ENCODE measurements at regions not wholly inside any gene's neighbourhood (a gene's known extent, or its start where the extent isn't known, plus 50 kb on each side); places are given as distances from the start of the nearest gene placed in this dataset.

GRCh38 chr16:11401161-11402050, 56.1 kb downstream of the RMI2 start:
- Histone ChIP-seq H3K9me3 (ENCODE audit: control insufficient read depth, low read length) (no peaks in the 10 kb centered on the region), H3K4me3 (ENCODE audit: insufficient read depth, low read depth, low read length, poor library complexity, severe bottlenecking) (no peak overlapping the region), H3K27me3 (replicated peaks; ENCODE audit: control insufficient read depth, insufficient read depth, low read length, poor library complexity, severe bottlenecking) (no peaks in the 10 kb centered on the region), H3K4me1 (ENCODE audit: control insufficient read depth, insufficient read depth, low read length, poor library complexity, severe bottlenecking) (no peaks in the 10 kb centered on the region), H3K36me3 (ENCODE audit: control insufficient read depth, insufficient read depth, low read length) (no peaks in the 10 kb centered on the region), H3K27ac (ENCODE audit: insufficient read depth, low read length, poor library complexity, severe bottlenecking) (no peak overlapping the region)
- no peak for DNase-seq

- Histone ChIP-seq H3K4me3 (ENCODE audit: insufficient read depth, low read depth, low read length, poor library complexity, severe bottlenecking) (no peak overlapping the region), H3K9me3 (ENCODE audit: control insufficient read depth, low read length) (no peaks in the 10 kb centered on the region), H3K4me1 (ENCODE audit: control insufficient read depth, insufficient read depth, low read length, poor library complexity, severe bottlenecking) (no peaks in the 10 kb centered on the region), H3K27me3 (replicated peaks; ENCODE audit: control insufficient read depth, insufficient read depth, low read length, poor library complexity, severe bottlenecking) (no peaks in the 10 kb centered on the region), H3K36me3 (ENCODE audit: control insufficient read depth, insufficient read depth, low read length) (no peaks in the 10 kb centered on the region), H3K27ac (ENCODE audit: insufficient read depth, low read length, poor library complexity, severe bottlenecking) (no peak overlapping the region)
- no peak for DNase-seq
Measured at GRCh38 chr16:11402051-11402744, 56.9 kb downstream of the RMI2 start.

GRCh38 chr16:11402745-11403533, 57.7 kb downstream of the RMI2 start:
- H3K4me3 ChIP-seq (ENCODE audit: insufficient read depth, low read depth, low read length, poor library complexity, severe bottlenecking) = no peak overlapping the region
- no peaks in the 10 kb centered on the region for H3K36me3 ChIP-seq (ENCODE audit: control insufficient read depth, insufficient read depth, low read length)
- H3K4me1 ChIP-seq (ENCODE audit: control insufficient read depth, insufficient read depth, low read length, poor library complexity, severe bottlenecking) = no peaks in the 10 kb centered on the region
- no peak overlapping the region for H3K27ac ChIP-seq (ENCODE audit: insufficient read depth, low read length, poor library complexity, severe bottlenecking)
- no peaks in the 10 kb centered on the region for H3K9me3 ChIP-seq (ENCODE audit: control insufficient read depth, low read length)
- DNase-seq = no peak
- H3K27me3 ChIP-seq (replicated peaks; ENCODE audit: control insufficient read depth, insufficient read depth, low read length, poor library complexity, severe bottlenecking) = no peaks in the 10 kb centered on the region

- Histone ChIP-seq H3K4me3 (ENCODE audit: insufficient read depth, low read depth, low read length, poor library complexity, severe bottlenecking) (no peak overlapping the region), H3K9me3 (ENCODE audit: control insufficient read depth, low read length) (no peaks in the 10 kb centered on the region), H3K4me1 (ENCODE audit: control insufficient read depth, insufficient read depth, low read length, poor library complexity, severe bottlenecking) (no peaks in the 10 kb centered on the region), H3K36me3 (ENCODE audit: control insufficient read depth, insufficient read depth, low read length) (no peaks in the 10 kb centered on the region), H3K27ac (ENCODE audit: insufficient read depth, low read length, poor library complexity, severe bottlenecking) (no peak overlapping the region), H3K27me3 (replicated peaks; ENCODE audit: control insufficient read depth, insufficient read depth, low read length, poor library complexity, severe bottlenecking) (no peaks in the 10 kb centered on the region)
- DNase-seq = no peak
Measured at GRCh38 chr16:11403534-11403795, 58.2 kb downstream of the RMI2 start.

- Histone ChIP-seq H3K27me3 (replicated peaks; ENCODE audit: control insufficient read depth, insufficient read depth, low read length, poor library complexity, severe bottlenecking) (no peaks in the 10 kb centered on the region), H3K36me3 (ENCODE audit: control insufficient read depth, insufficient read depth, low read length) (no peaks in the 10 kb centered on the region), H3K9me3 (ENCODE audit: control insufficient read depth, low read length) (no peaks in the 10 kb centered on the region), H3K27ac (ENCODE audit: insufficient read depth, low read length, poor library complexity, severe bottlenecking) (no peak overlapping the region), H3K4me3 (ENCODE audit: insufficient read depth, low read depth, low read length, poor library complexity, severe bottlenecking) (no peak overlapping the region), H3K4me1 (ENCODE audit: control insufficient read depth, insufficient read depth, low read length, poor library complexity, severe bottlenecking) (no peaks in the 10 kb centered on the region)
- DNase-seq = no peak
Measured at GRCh38 chr16:11403920-11404319, 58.7 kb downstream of the RMI2 start.

GRCh38 chr16:11404603-11405002, 59.3 kb downstream of the RMI2 start:
- H3K4me3 ChIP-seq (ENCODE audit: insufficient read depth, low read depth, low read length, poor library complexity, severe bottlenecking) = no peak overlapping the region
- H3K27ac ChIP-seq (ENCODE audit: insufficient read depth, low read length, poor library complexity, severe bottlenecking) = no peak overlapping the region
- H3K9me3 ChIP-seq (ENCODE audit: control insufficient read depth, low read length) = no peaks in the 10 kb centered on the region
- H3K4me1 ChIP-seq (ENCODE audit: control insufficient read depth, insufficient read depth, low read length, poor library complexity, severe bottlenecking) = no peaks in the 10 kb centered on the region
- H3K27me3 ChIP-seq (replicated peaks; ENCODE audit: control insufficient read depth, insufficient read depth, low read length, poor library complexity, severe bottlenecking) = no peaks in the 10 kb centered on the region
- DNase-seq = no peak
- H3K36me3 ChIP-seq (ENCODE audit: control insufficient read depth, insufficient read depth, low read length) = no peaks in the 10 kb centered on the region

GRCh38 chr16:11405331-11406176, 60.3 kb downstream of the RMI2 start:
- no peaks in the 10 kb centered on the region for H3K9me3 ChIP-seq (ENCODE audit: control insufficient read depth, low read length)
- H3K4me3 ChIP-seq (ENCODE audit: insufficient read depth, low read depth, low read length, poor library complexity, severe bottlenecking) = no peak overlapping the region
- no peaks in the 10 kb centered on the region for H3K4me1 ChIP-seq (ENCODE audit: control insufficient read depth, insufficient read depth, low read length, poor library complexity, severe bottlenecking)
- H3K36me3 ChIP-seq (ENCODE audit: control insufficient read depth, insufficient read depth, low read length) = no peaks in the 10 kb centered on the region
- no peak overlapping the region for H3K27ac ChIP-seq (ENCODE audit: insufficient read depth, low read length, poor library complexity, severe bottlenecking)
- H3K27me3 ChIP-seq (replicated peaks; ENCODE audit: control insufficient read depth, insufficient read depth, low read length, poor library complexity, severe bottlenecking) = no peaks in the 10 kb centered on the region
- DNase-seq = peak in 1 of 3 donors; percentile 14

- Histone ChIP-seq H3K27ac (ENCODE audit: insufficient read depth, low read length, poor library complexity, severe bottlenecking) (no peak overlapping the region), H3K27me3 (replicated peaks; ENCODE audit: control insufficient read depth, insufficient read depth, low read length, poor library complexity, severe bottlenecking) (no peaks in the 10 kb centered on the region), H3K9me3 (ENCODE audit: control insufficient read depth, low read length) (no peaks in the 10 kb centered on the region), H3K4me1 (ENCODE audit: control insufficient read depth, insufficient read depth, low read length, poor library complexity, severe bottlenecking) (no peaks in the 10 kb centered on the region), H3K4me3 (ENCODE audit: insufficient read depth, low read depth, low read length, poor library complexity, severe bottlenecking) (no peak overlapping the region), H3K36me3 (ENCODE audit: control insufficient read depth, insufficient read depth, low read length) (no peaks in the 10 kb centered on the region)
- no peak for DNase-seq
Measured at GRCh38 chr16:11406177-11406560, 60.9 kb downstream of the RMI2 start.

- DNase-seq = peak; percentile 22 to 48 (median 32)
- H3K27ac ChIP-seq (ENCODE audit: insufficient read depth, low read length, poor library complexity, severe bottlenecking) = no peak overlapping the region
- H3K4me3 ChIP-seq (ENCODE audit: insufficient read depth, low read depth, low read length, poor library complexity, severe bottlenecking) = no peak overlapping the region
- no peaks in the 10 kb centered on the region for H3K9me3 ChIP-seq (ENCODE audit: control insufficient read depth, low read length)
- no peaks in the 10 kb centered on the region for H3K27me3 ChIP-seq (replicated peaks; ENCODE audit: control insufficient read depth, insufficient read depth, low read length, poor library complexity, severe bottlenecking)
- no peaks in the 10 kb centered on the region for H3K4me1 ChIP-seq (ENCODE audit: control insufficient read depth, insufficient read depth, low read length, poor library complexity, severe bottlenecking)
- H3K36me3 ChIP-seq (ENCODE audit: control insufficient read depth, insufficient read depth, low read length) = no peaks in the 10 kb centered on the region
Measured at GRCh38 chr16:11407047-11407982, 62.1 kb downstream of the RMI2 start.
